Ammon's horn (tissue), 1 donor: ENCODE measurements at regions not wholly inside any gene's neighbourhood (a gene's known extent, or its start where the extent isn't known, plus 50 kb on each side); places are given as distances from the start of the nearest gene placed in this dataset.

Experiments used
- DNase-seq: peaks from one replicate; pipeline ENCODE4 v3.0.0-alpha.2; 2016; ENCODE audit warnings: low spot score

DNA sequence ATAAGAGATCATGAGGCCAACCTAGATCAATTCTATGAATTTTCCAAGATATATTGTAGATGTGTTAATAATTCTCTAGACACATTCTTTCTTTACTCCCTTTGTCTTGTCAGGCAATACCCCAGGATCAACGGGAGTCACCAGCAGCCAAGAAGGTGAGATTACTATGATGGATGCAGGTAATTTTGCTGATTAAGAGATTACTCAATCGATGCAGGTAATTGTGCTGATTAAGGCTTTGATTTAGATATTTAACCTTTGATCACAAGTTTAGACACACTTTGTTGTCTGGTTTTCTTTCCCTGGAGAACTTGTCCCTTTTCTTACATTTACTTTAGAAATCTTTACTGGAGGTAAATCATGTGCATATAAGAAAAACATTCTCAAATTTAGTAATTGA is 134.3 kb upstream of the CNTN1 start:
- DNase-seq, result no peak

DNA sequence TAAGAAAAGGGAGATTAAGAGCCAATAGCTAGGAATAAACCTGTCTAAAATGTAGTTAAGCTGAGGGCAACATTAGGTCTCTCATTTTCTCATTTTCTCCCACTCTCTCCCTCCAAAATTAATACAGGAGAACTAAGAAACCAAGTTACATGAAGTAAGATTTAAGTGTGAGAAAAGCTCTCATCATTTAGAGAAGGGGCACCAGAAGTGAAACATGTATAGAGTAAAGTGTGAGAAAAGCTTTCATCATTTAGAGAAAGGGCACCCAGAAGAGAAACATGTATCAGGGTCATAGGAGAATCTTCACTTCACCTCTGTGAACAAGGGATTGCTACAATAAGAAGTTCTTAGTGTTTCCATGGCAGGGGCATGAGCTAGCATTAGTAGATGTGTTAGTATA is 132.4 kb upstream of the CNTN1 start:
- DNase-seq, result no peak

DNA sequence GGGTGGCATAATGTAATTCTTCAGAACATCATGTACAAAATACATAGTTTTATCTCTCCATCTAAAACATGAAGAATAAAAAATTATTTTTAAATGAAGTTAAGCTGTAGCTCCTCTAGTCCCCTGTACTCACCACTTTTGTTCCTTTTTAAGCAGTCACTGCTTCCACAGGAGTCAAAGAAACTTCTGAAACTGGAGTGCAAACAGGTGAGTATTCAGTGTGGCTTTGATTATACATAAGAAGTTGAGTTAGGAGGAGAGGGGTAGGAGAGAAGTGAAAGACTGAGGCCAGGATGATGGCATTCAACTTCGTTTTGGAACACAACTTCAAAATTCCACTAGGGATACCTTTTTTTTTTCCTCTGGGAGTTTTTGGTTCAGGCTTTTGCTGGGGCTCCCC is 131.4 kb upstream of the CNTN1 start:
- no peak for DNase-seq

DNA sequence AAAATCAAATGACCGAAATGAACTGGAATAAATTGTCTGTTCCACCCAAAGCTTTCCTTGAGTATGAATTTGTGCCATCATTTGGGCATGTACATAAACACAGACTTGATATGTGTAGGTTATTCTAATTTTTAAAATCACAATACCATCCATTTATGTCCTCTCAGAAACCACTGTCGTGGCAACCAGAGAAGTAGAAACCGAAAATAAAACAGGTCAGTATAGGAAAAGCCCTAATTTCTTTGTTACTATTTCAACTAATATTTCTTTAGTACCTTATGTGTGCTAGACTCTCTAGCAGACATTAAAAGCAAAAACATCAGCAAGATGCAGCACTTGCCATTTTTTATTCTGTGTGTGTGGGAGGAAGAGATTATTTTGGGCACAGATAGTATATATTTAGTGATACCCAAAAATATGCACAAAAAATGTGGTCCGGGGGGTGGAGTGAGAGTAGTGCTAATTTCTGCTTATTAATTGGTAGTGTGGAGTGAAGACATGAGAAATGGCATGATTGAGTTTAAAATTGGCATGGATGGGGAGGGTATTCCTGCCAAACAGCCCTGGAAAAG is 130.8 kb upstream of the CNTN1 start:
- DNase-seq, result no peak

DNA sequence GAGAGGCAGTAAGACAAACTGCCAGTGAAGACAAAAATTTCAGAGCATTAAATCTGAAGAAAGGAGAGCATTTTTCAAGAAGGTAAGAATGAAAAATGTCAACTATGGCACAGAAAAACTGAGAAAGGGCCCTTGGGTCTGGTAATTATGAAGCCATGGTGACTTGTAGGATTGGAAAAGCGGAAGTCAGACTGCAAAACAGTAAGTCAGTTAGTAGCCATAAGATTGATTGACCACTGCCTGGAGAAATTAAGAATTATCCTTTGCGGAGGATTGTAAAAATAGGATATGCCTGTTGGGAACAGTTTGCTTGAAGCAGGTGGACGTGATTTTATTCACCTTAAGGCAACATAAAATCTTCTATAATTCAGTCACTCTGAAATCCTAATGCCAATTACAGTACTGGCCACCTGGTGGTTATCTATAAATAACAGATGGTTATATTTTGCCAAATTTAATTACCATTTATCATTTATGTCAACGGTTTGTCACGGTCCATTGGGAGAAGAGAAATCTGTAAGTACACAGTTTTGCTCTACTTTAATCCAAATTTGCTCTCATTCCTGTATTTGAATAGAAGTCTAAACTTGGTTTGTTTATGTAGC is 127.1 kb upstream of the CNTN1 start:
- DNase-seq, result no peak

DNA sequence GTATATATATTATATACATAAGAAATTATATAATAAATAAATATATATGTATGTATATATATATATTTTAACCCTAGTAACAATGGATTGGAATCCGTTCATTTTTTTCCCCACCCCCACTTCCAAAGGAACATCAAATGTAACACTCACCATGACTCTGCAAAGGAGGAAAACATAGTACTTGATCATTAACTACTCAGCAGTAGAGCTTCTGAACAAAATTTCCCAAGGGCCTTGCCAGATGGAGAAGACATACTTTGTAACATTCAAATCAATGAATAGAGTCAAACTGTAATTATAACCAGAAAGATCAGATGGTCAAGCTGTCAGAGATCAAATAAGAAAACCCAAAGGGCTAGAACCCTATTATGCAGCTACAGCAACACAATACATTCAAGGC is 126.0 kb upstream of the CNTN1 start:
- no peak for DNase-seq

DNA sequence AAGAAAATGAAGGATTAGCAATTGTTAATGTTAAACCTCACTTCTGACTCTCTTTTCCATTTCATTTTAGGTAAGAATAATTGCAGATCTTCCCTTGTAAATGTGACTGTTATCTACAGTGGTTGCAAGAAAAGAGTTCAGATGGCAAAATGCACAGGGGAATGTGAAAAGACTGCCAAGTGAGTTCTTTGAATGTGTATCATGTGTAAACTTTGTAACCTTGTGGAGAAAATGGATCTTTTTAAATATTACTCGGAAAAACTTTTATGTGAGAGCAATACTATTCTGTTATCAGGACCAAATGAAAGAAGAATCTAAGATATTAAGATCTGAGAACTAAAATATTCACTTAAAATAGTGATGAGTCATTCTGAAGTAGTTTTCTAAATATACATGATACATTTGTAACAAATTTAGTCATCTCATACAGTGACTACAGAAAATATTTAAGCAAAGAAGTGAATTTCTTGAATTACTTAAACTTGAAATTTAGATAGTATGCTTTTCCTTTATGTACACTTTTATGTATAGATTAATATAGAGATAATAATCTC is 122.5 kb upstream of the CNTN1 start:
- no peak for DNase-seq

DNA sequence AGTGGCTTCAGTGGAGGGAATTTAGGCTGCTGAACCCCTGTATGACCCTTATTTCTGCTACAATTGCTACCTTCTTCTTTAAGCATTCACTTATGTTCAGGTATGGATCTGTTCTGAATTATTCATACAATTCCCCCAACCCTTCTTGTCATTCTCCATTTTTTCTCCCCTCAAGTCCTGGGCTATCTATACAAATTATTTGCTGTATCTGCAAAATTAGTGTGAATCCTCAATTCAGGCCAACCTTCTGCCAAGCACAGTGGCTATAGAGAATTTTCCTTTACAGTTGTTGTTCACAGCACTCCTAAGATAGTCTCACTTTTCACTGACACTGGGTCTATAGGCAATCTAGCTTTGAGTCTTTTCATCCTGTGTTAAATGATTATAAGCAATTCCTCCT is 119.2 kb upstream of the CNTN1 start:
- DNase-seq, result no peak

DNA sequence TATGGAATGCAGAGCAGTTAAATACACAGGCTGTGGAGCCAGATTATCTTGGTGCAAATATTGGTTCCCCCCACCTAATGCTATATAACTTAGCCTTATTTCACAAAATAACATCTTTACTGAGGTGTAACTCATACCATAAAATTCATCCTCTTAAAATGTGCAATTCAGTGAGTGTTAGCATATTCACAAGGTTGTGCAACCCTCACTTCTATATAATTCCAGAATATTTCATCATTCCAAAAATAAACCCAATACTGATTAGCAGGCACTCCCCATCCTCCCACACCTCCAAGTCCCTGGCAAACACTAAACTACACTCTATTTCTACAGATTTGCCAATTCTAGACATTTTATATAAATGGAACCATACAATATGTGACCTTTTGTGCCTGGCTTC is 116.3 kb upstream of the CNTN1 start:
- no peak for DNase-seq

DNA sequence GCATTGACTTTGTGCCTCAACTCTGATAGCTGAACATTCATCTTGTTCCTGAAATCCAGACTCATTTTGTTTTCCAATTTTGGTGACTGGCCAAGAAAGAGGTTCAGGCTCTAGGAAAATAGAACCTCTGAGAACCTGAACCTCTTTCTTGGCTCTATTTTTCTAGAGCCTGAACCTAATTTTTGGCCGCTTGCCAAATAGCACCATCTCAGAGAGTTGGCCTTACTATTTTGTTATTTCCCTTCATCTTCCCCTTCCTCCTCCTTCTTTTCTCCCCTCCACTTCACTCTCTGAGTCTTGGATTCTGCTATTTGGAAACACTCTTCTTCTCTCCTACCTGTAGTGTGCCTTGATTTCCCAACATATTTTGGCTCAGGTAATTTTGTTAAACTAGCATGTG is 114.4 kb upstream of the CNTN1 start:
- DNase-seq, result no peak

DNA sequence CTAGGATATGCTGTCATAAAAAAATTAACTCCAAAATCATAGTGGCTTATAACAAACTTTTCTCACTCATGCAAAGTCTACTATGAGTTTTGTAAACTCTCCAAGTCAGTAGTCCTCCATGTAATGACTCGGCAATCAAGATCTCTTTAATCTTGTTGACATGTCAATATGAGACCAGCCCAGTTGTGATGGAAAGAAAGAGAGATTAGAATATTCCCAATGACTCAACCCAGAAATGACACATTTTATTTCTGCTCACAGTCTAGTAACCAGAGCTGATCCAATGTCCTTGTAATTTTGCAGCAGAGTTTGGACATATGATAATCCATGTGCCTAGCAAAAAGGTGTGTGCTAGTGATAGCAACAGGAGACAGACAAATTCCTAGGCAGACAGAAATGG is 112.6 kb upstream of the CNTN1 start:
- DNase-seq, result no peak

DNA sequence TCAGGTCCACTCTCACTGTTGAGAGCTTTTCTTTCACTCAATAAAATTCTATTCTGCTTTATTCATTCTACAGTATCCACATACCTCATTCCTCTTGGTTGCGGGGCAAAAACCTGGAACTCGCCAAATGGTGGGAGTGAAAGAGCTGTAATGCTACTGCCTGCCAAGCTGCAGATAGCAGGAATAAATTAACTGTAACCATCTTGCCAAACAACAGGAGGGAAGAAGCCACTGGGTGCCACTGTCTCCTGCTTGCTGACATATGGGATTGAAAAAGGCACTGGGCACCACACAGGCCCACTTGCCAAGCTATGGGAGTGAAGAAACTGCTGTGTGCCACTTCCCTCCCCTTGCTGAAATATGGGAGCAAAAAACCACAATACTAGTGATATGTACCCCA is 111.9 kb upstream of the CNTN1 start:
- peak; percentile 5 for DNase-seq

DNA sequence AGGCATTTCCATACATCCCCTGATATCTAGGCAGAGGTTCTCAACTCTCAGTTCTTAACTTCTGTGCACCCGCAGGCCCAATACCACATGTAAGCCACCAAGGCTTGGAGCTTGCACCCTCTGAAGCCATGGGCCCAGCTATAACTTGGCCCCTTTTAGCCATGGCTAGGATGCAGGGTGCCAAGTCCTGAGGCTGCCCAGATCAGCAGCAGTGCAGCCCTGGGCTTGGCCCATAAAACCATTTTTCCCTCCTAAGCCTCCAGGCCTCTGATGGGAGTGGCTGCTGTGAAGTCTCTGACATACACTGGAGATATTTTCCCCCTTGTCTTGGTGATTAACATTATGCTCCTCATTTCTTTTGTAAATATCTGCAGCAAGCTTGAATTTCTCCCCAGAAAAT is 110.3 kb upstream of the CNTN1 start:
- DNase-seq, result no peak

DNA sequence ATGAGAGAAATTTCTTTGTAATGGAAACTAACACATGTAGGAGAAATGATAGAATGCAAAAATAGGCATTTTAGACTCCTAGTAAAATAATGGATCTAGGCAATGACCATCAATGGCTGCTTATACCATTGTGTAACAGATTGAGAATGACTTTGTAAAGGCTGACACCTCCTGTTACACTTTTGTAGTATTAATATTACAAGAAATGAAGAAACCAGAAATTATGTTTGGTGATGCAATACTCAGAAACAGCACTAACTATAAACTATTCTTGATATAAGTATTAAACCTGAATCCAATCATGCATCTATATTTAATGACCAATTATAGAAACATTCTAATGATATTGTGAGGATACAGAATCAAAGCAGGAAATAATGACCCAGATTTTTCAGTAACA is 108.5 kb upstream of the CNTN1 start:
- DNase-seq, result no peak

DNA sequence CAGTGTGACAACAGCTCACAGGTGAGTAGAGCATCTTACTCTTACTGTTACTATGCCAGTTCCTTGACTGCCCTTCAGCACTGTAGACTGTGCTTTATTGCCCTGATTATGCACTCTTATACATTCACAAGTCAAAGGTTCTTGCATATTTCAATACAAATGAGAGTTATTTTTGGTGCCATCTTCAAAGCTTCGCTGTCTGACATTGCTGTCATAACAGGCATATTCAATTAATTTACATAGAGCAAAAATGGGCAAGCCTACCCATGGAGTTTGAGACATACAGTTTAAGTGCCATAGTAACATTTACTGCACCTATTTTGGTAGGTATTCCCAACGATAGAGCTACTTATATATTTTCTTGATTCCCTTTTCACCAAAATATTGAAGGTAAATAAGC is 107.5 kb upstream of the CNTN1 start:
- no peak for DNase-seq

DNA sequence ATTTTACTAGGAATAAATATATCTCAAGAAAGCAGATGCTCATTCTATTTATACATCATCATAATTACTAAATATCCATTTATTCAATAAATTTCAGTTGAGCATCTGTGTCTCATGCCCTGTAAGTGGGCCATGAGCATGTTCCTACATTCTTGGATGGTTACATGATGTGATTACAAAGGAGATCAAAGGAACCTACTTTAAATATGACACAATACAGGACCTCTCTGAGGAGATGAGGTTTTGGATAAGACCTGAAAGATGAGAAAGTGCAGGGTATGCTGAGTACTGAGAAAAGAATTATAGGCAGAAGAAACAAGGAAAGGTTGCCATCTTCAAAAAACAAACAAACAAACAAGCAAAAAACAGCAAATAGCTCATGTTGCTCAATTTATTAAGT is 105.4 kb upstream of the CNTN1 start:
- no peak for DNase-seq

DNA sequence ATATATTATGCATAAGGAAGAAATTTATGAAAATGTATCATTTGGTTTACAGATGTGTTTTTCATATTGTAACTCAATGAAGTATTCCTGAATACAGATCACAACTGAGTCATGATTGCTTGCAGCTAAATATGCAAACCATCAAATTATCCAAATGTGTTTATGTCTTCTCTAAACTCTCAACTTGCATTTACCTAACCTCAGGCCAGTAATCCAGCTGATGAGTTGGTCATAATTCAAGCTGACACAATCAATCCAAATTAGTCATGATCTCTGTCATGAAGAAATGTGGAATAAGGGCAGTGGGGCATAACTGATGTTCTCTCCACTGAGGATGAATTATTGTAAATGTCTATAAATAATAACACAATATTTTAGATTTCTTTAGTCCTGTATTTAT is 104.8 kb upstream of the CNTN1 start:
- DNase-seq, result no peak

DNA sequence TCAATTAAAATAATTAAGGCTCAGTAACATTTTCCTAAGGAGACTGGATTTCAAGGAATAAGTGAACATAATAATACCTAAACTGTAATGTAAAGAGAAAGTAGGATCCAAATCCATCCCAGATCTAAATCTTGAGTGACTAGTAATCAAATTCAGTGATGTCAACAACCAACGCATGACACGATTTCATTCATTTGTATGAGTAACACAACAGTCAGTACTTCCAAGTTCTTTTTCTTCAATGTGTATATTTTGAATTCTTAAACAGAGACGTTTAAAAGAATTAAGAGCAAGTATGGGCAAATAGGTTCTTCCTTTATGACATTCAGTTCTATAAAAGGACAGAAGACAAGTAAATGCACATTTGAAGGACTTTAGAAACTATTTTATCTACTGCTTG is 104.3 kb upstream of the CNTN1 start:
- DNase-seq, result no peak

DNA sequence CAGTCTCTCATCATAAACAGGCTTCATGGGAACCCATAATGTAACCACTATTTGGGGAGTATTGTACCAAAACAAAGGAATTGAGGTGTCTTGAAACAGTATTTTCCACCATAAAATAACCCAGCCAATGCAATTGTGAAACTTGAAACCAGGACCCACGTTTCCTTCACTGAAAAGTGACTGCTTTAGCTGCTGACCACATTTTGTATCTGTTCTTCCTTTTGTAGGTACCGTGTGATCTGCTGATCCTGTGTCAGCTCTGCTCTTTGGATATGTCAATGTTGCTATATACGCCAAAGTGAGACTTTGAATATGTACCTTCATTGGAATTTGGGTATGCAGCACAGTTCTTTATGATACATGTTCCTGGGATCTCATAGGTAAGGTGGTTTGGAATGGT is 95.1 kb upstream of the CNTN1 start:
- no peak for DNase-seq

DNA sequence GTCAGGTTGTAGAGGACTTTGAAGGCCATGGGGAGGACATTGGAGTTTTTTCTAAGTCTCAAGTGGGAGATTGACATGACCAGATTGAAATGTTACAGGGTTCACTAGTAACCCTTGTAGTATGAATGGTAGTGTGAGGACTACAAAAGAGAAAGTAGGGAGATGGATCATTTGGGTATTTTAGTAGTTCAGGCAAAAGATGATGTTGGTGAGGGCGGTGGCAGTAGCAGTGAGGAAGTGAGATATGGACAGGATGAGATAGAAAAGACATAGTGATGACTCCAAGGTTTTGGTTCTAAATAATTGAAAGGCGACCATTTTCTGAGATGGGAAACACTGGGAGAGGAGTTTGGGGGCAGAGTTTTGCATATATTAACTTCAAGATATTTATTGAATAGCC is 94.2 kb upstream of the CNTN1 start:
- DNase-seq, result no peak

DNA sequence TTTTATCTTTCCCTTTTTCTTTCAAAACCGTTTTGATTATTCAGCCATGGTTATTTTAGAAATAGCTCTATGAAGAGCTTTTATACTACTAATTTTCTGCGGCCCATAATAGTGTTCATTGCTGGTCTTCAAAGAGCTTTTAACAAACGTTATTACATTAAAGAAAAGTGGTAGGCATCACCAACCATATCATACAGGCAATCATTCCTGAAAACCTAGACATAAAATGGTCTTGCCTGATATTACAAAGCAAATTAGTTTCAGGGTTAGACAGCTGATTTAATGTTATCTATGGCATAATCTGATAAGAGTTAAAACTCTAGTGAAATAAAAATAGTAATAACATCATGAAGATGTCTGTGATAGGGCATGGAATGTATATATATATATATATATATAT is 89.7 kb upstream of the CNTN1 start:
- DNase-seq, result no peak

DNA sequence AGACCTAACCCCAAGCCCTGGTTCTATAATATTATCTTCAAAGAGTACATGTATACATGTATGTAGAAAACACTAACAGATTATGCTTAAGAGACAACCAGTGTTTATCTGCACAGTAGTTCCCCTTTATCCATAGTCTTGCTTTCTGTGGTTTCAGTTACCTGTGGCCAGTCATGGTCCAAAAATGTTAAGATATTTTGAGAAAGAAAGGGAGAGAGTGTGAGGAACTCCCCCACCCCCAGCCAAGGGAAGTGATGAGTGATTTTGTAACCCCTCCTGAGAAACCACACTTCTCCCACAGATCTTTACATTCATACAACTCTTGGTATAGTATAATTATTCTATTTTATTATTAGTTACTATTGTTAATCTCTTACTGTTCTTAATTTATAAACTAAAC is 77.3 kb upstream of the CNTN1 start:
- no peak for DNase-seq

DNA sequence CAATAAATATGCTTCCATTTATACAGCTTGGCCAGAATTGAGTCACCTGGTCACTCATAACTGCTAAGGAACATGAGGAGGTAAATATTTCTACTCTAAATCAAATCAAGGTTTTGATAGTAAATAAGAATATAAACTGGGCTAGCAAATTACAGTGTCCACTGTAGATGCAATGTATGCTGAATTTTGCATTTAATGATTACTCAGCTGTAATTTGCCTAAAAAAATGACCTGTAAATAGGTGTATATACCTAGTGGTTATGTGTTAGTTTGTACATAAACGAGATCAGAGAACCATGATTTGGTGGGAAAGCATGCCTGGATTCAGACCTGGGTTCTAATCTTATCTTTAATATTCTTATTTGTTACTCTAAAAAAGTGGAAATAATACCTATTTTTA is 76.6 kb upstream of the CNTN1 start:
- no peak for DNase-seq

DNA sequence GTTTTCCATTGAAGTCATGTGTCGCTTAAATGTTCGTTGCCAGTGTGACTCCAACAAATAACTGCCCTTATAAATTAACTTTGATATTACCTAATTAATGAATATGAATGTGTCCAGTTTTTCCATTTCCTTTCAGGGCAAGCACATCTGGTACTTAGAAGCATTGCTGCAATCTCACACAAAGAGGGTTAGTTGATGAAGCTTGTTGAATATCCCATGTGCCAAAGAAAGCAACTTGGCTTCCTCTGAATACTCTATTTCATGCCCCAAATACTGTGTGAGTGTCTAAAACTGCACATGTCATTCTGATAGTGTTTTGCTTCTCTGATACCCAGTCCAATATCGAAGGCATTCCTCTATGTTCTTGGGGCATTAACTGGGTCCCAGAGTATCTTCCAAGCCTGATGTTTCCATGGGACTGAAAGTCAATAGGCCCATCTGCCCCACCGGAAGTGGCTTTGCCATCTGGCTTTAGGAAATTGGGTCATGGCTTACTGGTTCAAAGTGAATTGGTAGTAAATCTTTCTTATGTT is 75.8 kb upstream of the CNTN1 start:
- DNase-seq, result peak; percentile 49
